ENCODE measurements at regions not wholly inside any gene's neighbourhood (a gene's known extent, or its start where the extent isn't known, plus 50 kb on each side); places are given as distances from the start of the nearest gene placed in this dataset.

- no peak for TF ChIP-seq CTCF (IDR thresholded peaks at IDR 0.05; ENCODE audit: control extremely low read depth, extremely low read depth, low read depth, missing control alignments)
- DNase-seq (ENCODE audit: extremely low spot score): no peak
- ChIA-PET CTCF (no interaction called here), POLR2A (no interaction called here)
Measured at GRCh38 chr13:104967376-104967775, 1568.1 kb downstream of the EFNB2 start.

GRCh38 chr13:104962411-104962810, 1573.1 kb downstream of the EFNB2 start:
- ChIA-PET CTCF (interaction anchor here (0.6 kb wide), 1 partner anchor 17 kb away, joined by 3 read pairs; no protein-coding TSS in a partner anchor), POLR2A (no interaction called here)
- TF ChIP-seq CTCF (IDR thresholded peaks at IDR 0.05; ENCODE audit: control extremely low read depth, extremely low read depth, low read depth, missing control alignments): no peak
- no peak for DNase-seq (ENCODE audit: extremely low spot score)

- no peak for DNase-seq (ENCODE audit: extremely low spot score)
Measured at GRCh38 chr13:104961246-104961645, 1574.2 kb downstream of the EFNB2 start.

GRCh38 chr13:104954210-104954609, 1581.3 kb downstream of the EFNB2 start:
- no peak for TF ChIP-seq CTCF (IDR thresholded peaks at IDR 0.05; ENCODE audit: control extremely low read depth, extremely low read depth, low read depth, missing control alignments)
- ChIA-PET POLR2A (no interaction called here), CTCF (interaction anchor here (1.2 kb wide), 1 partner anchor 21 kb away, joined by 3 read pairs; no protein-coding TSS in a partner anchor)
- DNase-seq (ENCODE audit: extremely low spot score): no peak

More at GRCh38 chr13:104961246-104961645, 1574.2 kb downstream of the EFNB2 start:
- no peak for TF ChIP-seq CTCF (IDR thresholded peaks at IDR 0.05; ENCODE audit: control extremely low read depth, extremely low read depth, low read depth, missing control alignments)
- CTCF ChIA-PET: no interaction called here
- POLR2A ChIA-PET: no interaction called here

- no peak for DNase-seq (ENCODE audit: extremely low spot score)
- no peak for TF ChIP-seq CTCF (IDR thresholded peaks at IDR 0.05; ENCODE audit: control extremely low read depth, extremely low read depth, low read depth, missing control alignments)
- POLR2A ChIA-PET: no interaction called here
- CTCF ChIA-PET: interaction anchor here (1.2 kb wide), 1 partner anchor 21 kb away, joined by 3 read pairs; no protein-coding TSS in a partner anchor
Measured at GRCh38 chr13:104953588-104953987, 1581.9 kb downstream of the EFNB2 start.

- no peak for TF ChIP-seq CTCF (IDR thresholded peaks at IDR 0.05; ENCODE audit: control extremely low read depth, extremely low read depth, low read depth, missing control alignments)
- ChIA-PET CTCF (interaction anchor here (0.8 kb wide), 1 partner anchor 24 kb away, joined by 3 read pairs; no protein-coding TSS in a partner anchor), POLR2A (no interaction called here)
- no peak for DNase-seq (ENCODE audit: extremely low spot score)
Measured at GRCh38 chr13:104949840-104950740, 1585.4 kb downstream of the EFNB2 start.
